SU-DHL-6 (cell line): ENCODE measurements at regions not wholly inside any gene's neighbourhood (a gene's known extent, or its start where the extent isn't known, plus 50 kb on each side); places are given as distances from the start of the nearest gene placed in this dataset.

ENCODE experiments used
- CTCF ChIP-seq: fragments of 200-600 bp; sonication (generic); IDR thresholded peaks from one replicate; pipeline ENCODE4 v1.5.1; 2017; ENCODE audit warnings: antibody characterized with exemption, mild to moderate bottlenecking, low read length, moderate library complexity; ENCODE audit not compliant: insufficient read depth, poor library complexity, severe bottlenecking
- EZH2phosphoT487 ChIP-seq: fragments of 200-600 bp; sonication (generic), shearing (Covaris generic); conservative IDR thresholded peaks from 2 replicates; pipeline ENCODE4 v1.6.1; 2018; ENCODE audit warnings: mild to moderate bottlenecking, antibody characterized with exemption, low read length, moderate library complexity, mixed read lengths

GRCh38 chr4:60611762-60612496, 588.2 kb upstream of the ADGRL3 start:
- TF ChIP-seq CTCF (no peak), EZH2phosphoT487 (no peak)
